ENCODE measurements at regions not wholly inside any gene's neighbourhood (a gene's known extent, or its start where the extent isn't known, plus 50 kb on each side); places are given as distances from the start of the nearest gene placed in this dataset.

- no peak for ATAC-seq
- no peaks in the 10 kb centered on the region for H3K36me3 Mint-ChIP-seq
- ChIA-PET POLR2A (no interaction called here), CTCF (no interaction called here)
- no peak overlapping the region for H3K27ac Mint-ChIP-seq
- no peak overlapping the region for H3K4me3 Mint-ChIP-seq
- TF ChIP-seq GRHL2 (CRISPR knock-in tag; IDR thresholded peaks at IDR 0.05; ENCODE audit: insufficient replicate concordance, severe bottlenecking): no peak
- no peak for TF ChIP-seq HMGXB4 (CRISPR knock-in tag; IDR thresholded peaks at IDR 0.05)
- no peak for TF ChIP-seq NFE2L1 (CRISPR knock-in tag; IDR thresholded peaks at IDR 0.05)
- TF ChIP-seq FOXP4 (CRISPR knock-in tag; IDR thresholded peaks at IDR 0.05): no peak
- no peak for TF ChIP-seq AFF4 (CRISPR knock-in tag; IDR thresholded peaks at IDR 0.05; ENCODE audit: borderline replicate concordance)
- no peak for TF ChIP-seq E2F5 (CRISPR knock-in tag; IDR thresholded peaks at IDR 0.05)
- TF ChIP-seq ETV6 (CRISPR knock-in tag; IDR thresholded peaks at IDR 0.05): no peak
- no peak for TF ChIP-seq ZNF512 (CRISPR knock-in tag; IDR thresholded peaks at IDR 0.05; ENCODE audit: borderline replicate concordance)
- no peak for TF ChIP-seq NFYB (CRISPR knock-in tag; conservative IDR thresholded peaks at IDR 0.05; ENCODE audit: low read depth)
- TF ChIP-seq ELF4 (CRISPR knock-in tag; IDR thresholded peaks at IDR 0.05; ENCODE audit: low read depth): no peak
- TF ChIP-seq PRDM15 (CRISPR knock-in tag; IDR thresholded peaks at IDR 0.05): no peak
- TF ChIP-seq ZSCAN18 (CRISPR knock-in tag; IDR thresholded peaks at IDR 0.05): no peak
- TF ChIP-seq USF1 (CRISPR knock-in tag; IDR thresholded peaks at IDR 0.05): no peak
- no peak for TF ChIP-seq E2F4 (CRISPR knock-in tag; IDR thresholded peaks at IDR 0.05; ENCODE audit: borderline replicate concordance, low read depth)
- no peak for TF ChIP-seq MYBL2 (CRISPR knock-in tag; IDR thresholded peaks at IDR 0.05)
- TF ChIP-seq ZNF121 (CRISPR knock-in tag; IDR thresholded peaks at IDR 0.05): no peak
- TF ChIP-seq ZBTB43 (CRISPR knock-in tag; IDR thresholded peaks at IDR 0.05): no peak
- no peaks in the 10 kb centered on the region for H3K27me3 Mint-ChIP-seq (ENCODE audit: low read depth)
- peaks cover 3% of the 10 kb centered on the region; the same call in 1 of the 2 replicates for H3K4me1 Mint-ChIP-seq
- H3K9me3 Mint-ChIP-seq: no peaks in the 10 kb centered on the region
- no peak for DNase-seq (ENCODE audit: low spot score)
Measured at GRCh38 chr13:74361274-74361673, 227.1 kb upstream of the KLF12 start.

All from WTC11 (cell line).